SU-DHL-6 (cell line): ENCODE measurements at regions not wholly inside any gene's neighbourhood (a gene's known extent, or its start where the extent isn't known, plus 50 kb on each side); places are given as distances from the start of the nearest gene placed in this dataset.

Experiments
- H2AFZ ChIP-seq: fragments of 200-600 bp; sonication (generic); 2 replicates; pipeline ENCODE4 v1.6.1; 2014; ENCODE audit warnings: low read depth, mild to moderate bottlenecking, moderate library complexity, mixed read lengths, antibody characterized with exemption, low read length; ENCODE audit not compliant: severe bottlenecking
- H3F3A ChIP-seq: fragments of 200-600 bp; shearing (Covaris generic); 2 replicates; pipeline ENCODE4 v1.6.0; 2016; ENCODE audit warnings: antibody characterized with exemption, mild to moderate bottlenecking; ENCODE audit not compliant: insufficient read depth
- H3K27ac ChIP-seq: fragments of 200-600 bp; sonication (generic); 2 replicates; pipeline ENCODE4 v1.5.1; 2016; ENCODE audit warnings: low read depth, mild to moderate bottlenecking, low read length, moderate library complexity, mixed read lengths
- H3K27me3 ChIP-seq: fragments of 200-600 bp; sonication (generic), shearing (Covaris generic); 2 replicates; pipeline ENCODE4 v1.6.0; 2014; ENCODE audit warnings: mild to moderate bottlenecking, low read length
- H3K36me3 ChIP-seq: fragments of 200-600 bp; sonication (generic); 2 replicates; pipeline ENCODE4 v1.6.1; 2014; ENCODE audit warnings: mild to moderate bottlenecking, low read length, mixed read lengths
- H3K4me2 ChIP-seq: fragments of 300-600, 200-600 bp; shearing (Covaris generic), sonication (generic); 2 replicates; pipeline ENCODE4 v1.6.0; 2014; ENCODE audit warnings: low read length, low read depth, mild to moderate bottlenecking; ENCODE audit not compliant: poor library complexity, severe bottlenecking
- H3K4me3 ChIP-seq: fragments of 200-600 bp; sonication (generic); 2 replicates; pipeline ENCODE4 v1.5.1; 2014; ENCODE audit warnings: antibody characterized with exemption, low read length, mild to moderate bottlenecking, mixed read lengths; ENCODE audit not compliant: insufficient read depth, poor library complexity, severe bottlenecking
- H3K79me2 ChIP-seq: fragments of 200-600 bp; sonication (generic); 2 replicates; pipeline ENCODE4 v1.6.1; 2014; ENCODE audit warnings: mild to moderate bottlenecking, low read length, moderate library complexity; ENCODE audit not compliant: insufficient read depth
- H3K9ac ChIP-seq: fragments of 200-600 bp; sonication (generic); 2 replicates; pipeline ENCODE4 v1.7.0; 2014; ENCODE audit warnings: mild to moderate bottlenecking, low read length
- H3K9me2 ChIP-seq: fragments of 200-600 bp; sonication (generic); replicated peaks from 2 replicates; pipeline ENCODE4 v1.6.1; 2014; ENCODE audit warnings: low read length; ENCODE audit not compliant: insufficient read depth
- H3K9me3 ChIP-seq: fragments of 200-600 bp; sonication (generic); 2 replicates; pipeline ENCODE4 v1.6.1; 2014; ENCODE audit warnings: low read length, mixed read lengths; ENCODE audit not compliant: insufficient read depth
- H4K20me1 ChIP-seq: fragments of 200-600 bp; sonication (generic); 2 replicates; pipeline ENCODE4 v1.6.1; 2014; ENCODE audit warnings: low read depth, mild to moderate bottlenecking, antibody characterized with exemption, low read length, moderate library complexity, mixed read lengths
- EZH2phosphoT487 ChIP-seq: fragments of 200-600 bp; sonication (generic), shearing (Covaris generic); conservative IDR thresholded peaks from 2 replicates; pipeline ENCODE4 v1.6.1; 2018; ENCODE audit warnings: mild to moderate bottlenecking, antibody characterized with exemption, low read length, moderate library complexity, mixed read lengths
- TF ChIP-seq, protein P1 (sequence below): fragments of 200-600 bp; sonication (generic); IDR thresholded peaks from one replicate; pipeline ENCODE4 v1.5.1; 2017; ENCODE audit warnings: antibody characterized with exemption, mild to moderate bottlenecking, low read length, moderate library complexity; ENCODE audit not compliant: insufficient read depth, poor library complexity, severe bottlenecking

- H3K9ac ChIP-seq, result no peak overlapping the region
- H3K4me3 ChIP-seq, result no peak overlapping the region
- H3K27ac ChIP-seq, result no peak overlapping the region
- H3K27me3 ChIP-seq, result no peaks in the 10 kb centered on the region
- no peak for TF ChIP-seq EZH2phosphoT487
- TF ChIP-seq, protein P1, sequence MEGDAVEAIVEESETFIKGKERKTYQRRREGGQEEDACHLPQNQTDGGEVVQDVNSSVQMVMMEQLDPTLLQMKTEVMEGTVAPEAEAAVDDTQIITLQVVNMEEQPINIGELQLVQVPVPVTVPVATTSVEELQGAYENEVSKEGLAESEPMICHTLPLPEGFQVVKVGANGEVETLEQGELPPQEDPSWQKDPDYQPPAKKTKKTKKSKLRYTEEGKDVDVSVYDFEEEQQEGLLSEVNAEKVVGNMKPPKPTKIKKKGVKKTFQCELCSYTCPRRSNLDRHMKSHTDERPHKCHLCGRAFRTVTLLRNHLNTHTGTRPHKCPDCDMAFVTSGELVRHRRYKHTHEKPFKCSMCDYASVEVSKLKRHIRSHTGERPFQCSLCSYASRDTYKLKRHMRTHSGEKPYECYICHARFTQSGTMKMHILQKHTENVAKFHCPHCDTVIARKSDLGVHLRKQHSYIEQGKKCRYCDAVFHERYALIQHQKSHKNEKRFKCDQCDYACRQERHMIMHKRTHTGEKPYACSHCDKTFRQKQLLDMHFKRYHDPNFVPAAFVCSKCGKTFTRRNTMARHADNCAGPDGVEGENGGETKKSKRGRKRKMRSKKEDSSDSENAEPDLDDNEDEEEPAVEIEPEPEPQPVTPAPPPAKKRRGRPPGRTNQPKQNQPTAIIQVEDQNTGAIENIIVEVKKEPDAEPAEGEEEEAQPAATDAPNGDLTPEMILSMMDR, result no peak
- no peaks in the 10 kb centered on the region for H3K9me3 ChIP-seq
- no peaks in the 10 kb centered on the region for H4K20me1 ChIP-seq
- H2AFZ ChIP-seq, result no peak overlapping the region
- H3K79me2 ChIP-seq, result no peaks in the 10 kb centered on the region
- no peaks in the 10 kb centered on the region for H3F3A ChIP-seq
- no peaks in the 10 kb centered on the region for H3K9me2 ChIP-seq
- H3K4me2 ChIP-seq, result no peak overlapping the region
- H3K36me3 ChIP-seq, result no peaks in the 10 kb centered on the region
Observed at GRCh38 chr10:55019439-55019838, 218.4 kb upstream of the PCDH15 start.

- Histone ChIP-seq H3K4me3 (no peak overlapping the region), H3K9me2 (no peaks in the 10 kb centered on the region), H3K9ac (no peak overlapping the region), H4K20me1 (no peaks in the 10 kb centered on the region), H3K27me3 (no peaks in the 10 kb centered on the region), H3K27ac (no peak overlapping the region), H3K4me2 (no peak overlapping the region), H3K36me3 (no peaks in the 10 kb centered on the region), H3K9me3 (no peaks in the 10 kb centered on the region), H2AFZ (no peak overlapping the region), H3F3A (no peaks in the 10 kb centered on the region), H3K79me2 (no peaks in the 10 kb centered on the region)
- TF ChIP-seq EZH2phosphoT487, result no peak
- TF ChIP-seq, protein P1, result no peak
Observed at GRCh38 chr10:55013318-55013717, 212.3 kb upstream of the PCDH15 start.

GRCh38 chr10:55002420-55002819, 201.4 kb upstream of the PCDH15 start:
- H3K9me3 ChIP-seq, result no peaks in the 10 kb centered on the region
- no peak overlapping the region for H3K9ac ChIP-seq
- no peaks in the 10 kb centered on the region for H3K27me3 ChIP-seq
- H2AFZ ChIP-seq, result no peak overlapping the region
- H3K36me3 ChIP-seq, result no peaks in the 10 kb centered on the region
- no peaks in the 10 kb centered on the region for H4K20me1 ChIP-seq
- no peak overlapping the region for H3K4me3 ChIP-seq
- TF ChIP-seq EZH2phosphoT487, result no peak
- TF ChIP-seq, protein P1, result no peak
- H3F3A ChIP-seq, result no peaks in the 10 kb centered on the region
- H3K9me2 ChIP-seq, result no peaks in the 10 kb centered on the region
- H3K27ac ChIP-seq, result no peak overlapping the region
- no peak overlapping the region for H3K4me2 ChIP-seq
- H3K79me2 ChIP-seq, result no peaks in the 10 kb centered on the region

DNA sequence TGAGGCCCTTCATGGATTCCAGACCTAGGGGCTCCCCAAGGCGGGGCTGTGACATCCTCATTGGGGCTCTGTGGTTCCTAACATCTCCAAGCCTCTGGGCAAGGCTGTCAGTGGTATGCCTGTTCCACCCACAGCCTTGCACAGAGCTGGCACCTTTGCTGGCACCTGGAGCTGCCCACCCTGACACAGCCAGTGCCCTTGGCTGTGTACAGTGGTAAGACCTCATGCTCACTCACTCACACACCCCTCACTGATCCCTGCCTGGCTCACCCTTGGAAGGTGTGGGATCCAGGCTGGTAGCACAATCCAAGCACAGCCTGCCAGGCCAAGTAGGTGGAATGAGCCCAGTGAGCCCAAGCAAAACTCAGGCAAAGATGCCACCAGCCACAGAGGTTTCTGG, 200.4 kb upstream of the PCDH15 start:
- no peaks in the 10 kb centered on the region for H3K36me3 ChIP-seq
- H3K27ac ChIP-seq, result no peak overlapping the region
- no peaks in the 10 kb centered on the region for H3F3A ChIP-seq
- H3K79me2 ChIP-seq, result no peaks in the 10 kb centered on the region
- H3K9ac ChIP-seq, result no peak overlapping the region
- H3K4me3 ChIP-seq, result no peak overlapping the region
- no peaks in the 10 kb centered on the region for H3K9me2 ChIP-seq
- no peaks in the 10 kb centered on the region for H4K20me1 ChIP-seq
- no peaks in the 10 kb centered on the region for H3K27me3 ChIP-seq
- no peak overlapping the region for H2AFZ ChIP-seq
- TF ChIP-seq EZH2phosphoT487, result no peak
- TF ChIP-seq, protein P1, result no peak
- no peak overlapping the region for H3K4me2 ChIP-seq
- H3K9me3 ChIP-seq, result no peaks in the 10 kb centered on the region
